HAP-1 (cell line): ENCODE measurements at regions not wholly inside any gene's neighbourhood (a gene's known extent, or its start where the extent isn't known, plus 50 kb on each side); places are given as distances from the start of the nearest gene placed in this dataset.
"Not testable (repeated sequence)": the region's sequence is repeated elsewhere in the genome, so short reads cannot be mapped to it uniquely, and the experiment has no call there.

Source experiments
- DNase-seq, 2 experiments: peaks; one replicate each; pipeline ENCODE4 v3.0.0-alpha.2; 2016 to 2020; ENCODE audit warnings: low spot score in 2 of 2
- H3K27me3 ChIP-seq: fragments of 250-450 bp; sonication (Bioruptor Pico); 2 replicates; pipeline ENCODE4 v1.5.1; 2020; ENCODE audit warnings: low read depth, mild to moderate bottlenecking, moderate library complexity
- H3K36me3 ChIP-seq: fragments of 250-450 bp; sonication (Bioruptor Pico); replicated peaks from 2 replicates; pipeline ENCODE4 v1.5.1; 2020; ENCODE audit warnings: mild to moderate bottlenecking
- H3K4me1 ChIP-seq: fragments of 250-450 bp; sonication (Bioruptor Pico); 2 replicates; pipeline ENCODE4 v1.5.1; 2020; ENCODE audit warnings: mild to moderate bottlenecking
- H3K4me3 ChIP-seq: fragments of 250-450 bp; sonication (Bioruptor Pico); 2 replicates; pipeline ENCODE4 v1.5.1; 2020; ENCODE audit warnings: mild to moderate bottlenecking, moderate library complexity
- H3K9me3 ChIP-seq: fragments of 250-450 bp; sonication (Bioruptor Pico); 2 replicates; pipeline ENCODE4 v1.5.1; 2020; ENCODE audit warnings: mild to moderate bottlenecking, moderate library complexity
- in situ Hi-C: fragments of 300-500 bp; cut with MboI; formaldehyde crosslinking; loops from 3 replicates; pipeline ENCODE4 v1.14.3; 2020; ENCODE audit warnings: low sequenced_read_pairs, inconsistent platforms, mixed read lengths

GRCh38 chr13:16050055-16050454, 3131.6 kb downstream of the TUBA3C start:
- H3K4me3 ChIP-seq, H3K4me1 ChIP-seq, H3K9me3 ChIP-seq, H3K36me3 ChIP-seq, in situ Hi-C loops, H3K27me3 ChIP-seq: not testable (repeated sequence)
- peak in 1 of 2 experiments; percentile 10 for DNase-seq

GRCh38 chr13:16017494-16018009, 3164.1 kb downstream of the TUBA3C start:
- H3K36me3 ChIP-seq, H3K9me3 ChIP-seq, H3K4me1 ChIP-seq, H3K4me3 ChIP-seq, H3K27me3 ChIP-seq, DNase-seq, in situ Hi-C loops: not testable (repeated sequence)

GRCh38 chr13:16008271-16008670, 3173.4 kb downstream of the TUBA3C start:
- H3K27me3 ChIP-seq, in situ Hi-C loops, DNase-seq, H3K4me3 ChIP-seq, H3K9me3 ChIP-seq, H3K4me1 ChIP-seq, H3K36me3 ChIP-seq: not testable (repeated sequence)
